ENCODE measurements at regions not wholly inside any gene's neighbourhood (a gene's known extent, or its start where the extent isn't known, plus 50 kb on each side); places are given as distances from the start of the nearest gene placed in this dataset.

DNA sequence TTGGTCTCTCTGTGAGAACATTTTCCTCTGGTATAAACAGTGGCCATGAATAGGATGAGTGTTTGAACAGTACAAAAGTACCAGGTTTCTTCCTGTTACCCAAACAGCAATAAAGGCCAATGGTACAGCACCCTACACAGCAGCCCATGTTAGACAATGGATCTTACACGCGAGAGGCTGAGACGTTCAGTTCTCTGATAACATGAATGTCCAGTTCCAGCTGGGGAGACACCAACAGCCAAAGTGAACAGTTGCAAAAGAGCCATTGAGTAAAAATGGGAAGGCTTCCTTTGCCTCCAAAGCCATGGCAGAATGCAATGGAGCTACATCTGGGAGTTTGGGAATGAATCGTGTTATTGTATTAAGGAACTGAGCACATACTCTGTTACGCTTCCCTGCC lies 246.8 kb upstream of the SGK1 start:
- TF ChIP-seq, protein P1, sequence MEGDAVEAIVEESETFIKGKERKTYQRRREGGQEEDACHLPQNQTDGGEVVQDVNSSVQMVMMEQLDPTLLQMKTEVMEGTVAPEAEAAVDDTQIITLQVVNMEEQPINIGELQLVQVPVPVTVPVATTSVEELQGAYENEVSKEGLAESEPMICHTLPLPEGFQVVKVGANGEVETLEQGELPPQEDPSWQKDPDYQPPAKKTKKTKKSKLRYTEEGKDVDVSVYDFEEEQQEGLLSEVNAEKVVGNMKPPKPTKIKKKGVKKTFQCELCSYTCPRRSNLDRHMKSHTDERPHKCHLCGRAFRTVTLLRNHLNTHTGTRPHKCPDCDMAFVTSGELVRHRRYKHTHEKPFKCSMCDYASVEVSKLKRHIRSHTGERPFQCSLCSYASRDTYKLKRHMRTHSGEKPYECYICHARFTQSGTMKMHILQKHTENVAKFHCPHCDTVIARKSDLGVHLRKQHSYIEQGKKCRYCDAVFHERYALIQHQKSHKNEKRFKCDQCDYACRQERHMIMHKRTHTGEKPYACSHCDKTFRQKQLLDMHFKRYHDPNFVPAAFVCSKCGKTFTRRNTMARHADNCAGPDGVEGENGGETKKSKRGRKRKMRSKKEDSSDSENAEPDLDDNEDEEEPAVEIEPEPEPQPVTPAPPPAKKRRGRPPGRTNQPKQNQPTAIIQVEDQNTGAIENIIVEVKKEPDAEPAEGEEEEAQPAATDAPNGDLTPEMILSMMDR (IDR thresholded peaks at IDR 0.05; ENCODE audit: extremely low read depth, missing control alignments): no peak
- DNase-seq (ENCODE audit: low spot score): no peak

DNA sequence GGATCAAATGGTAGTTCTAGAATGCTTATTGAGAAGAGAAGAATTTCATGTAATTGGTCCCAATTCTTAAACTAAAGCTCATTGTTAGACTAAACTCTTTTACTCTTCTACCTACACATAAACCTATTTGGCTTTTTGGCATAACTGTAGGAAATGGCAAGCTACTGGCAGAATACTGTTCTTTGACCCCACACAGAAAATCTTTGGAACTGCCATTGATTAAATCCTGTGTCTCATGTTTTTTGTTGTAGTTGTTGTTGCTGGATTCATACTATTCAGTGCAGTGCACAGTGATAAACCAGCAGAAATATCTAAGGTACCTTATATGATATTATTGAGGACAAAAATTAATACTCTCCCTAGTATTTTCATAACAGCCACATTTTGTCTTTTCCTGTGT lies 242.1 kb upstream of the SGK1 start:
- TF ChIP-seq, protein P1 (IDR thresholded peaks at IDR 0.05; ENCODE audit: extremely low read depth, missing control alignments): no peak
- no peak for DNase-seq (ENCODE audit: low spot score)

GRCh38 chr6:134557509-134557908 lies 239.6 kb upstream of the SGK1 start:
- TF ChIP-seq, protein P1 (IDR thresholded peaks at IDR 0.05; ENCODE audit: extremely low read depth, missing control alignments): no peak
- no peak for DNase-seq (ENCODE audit: low spot score)

DNA sequence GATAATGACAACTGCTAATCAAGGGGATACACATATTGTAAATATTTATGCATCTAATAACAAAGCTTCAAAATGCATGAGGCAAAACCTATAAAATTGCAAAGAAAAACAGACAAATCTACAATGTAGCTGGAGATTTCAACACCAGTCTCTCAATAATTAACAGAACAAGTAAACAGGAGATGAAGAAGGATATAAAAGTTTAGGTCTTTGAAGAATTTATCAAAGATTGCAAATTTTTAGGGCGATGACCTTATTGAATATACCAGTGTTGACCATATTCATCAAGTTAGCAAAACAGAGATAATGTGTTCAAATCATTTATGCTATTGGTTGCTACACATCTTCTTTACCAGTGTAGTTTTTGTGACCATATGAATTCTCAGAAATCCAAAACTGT lies 237.8 kb upstream of the SGK1 start:
- no peak for DNase-seq (ENCODE audit: low spot score)
- TF ChIP-seq, protein P1 (IDR thresholded peaks at IDR 0.05; ENCODE audit: extremely low read depth, missing control alignments): no peak

DNA sequence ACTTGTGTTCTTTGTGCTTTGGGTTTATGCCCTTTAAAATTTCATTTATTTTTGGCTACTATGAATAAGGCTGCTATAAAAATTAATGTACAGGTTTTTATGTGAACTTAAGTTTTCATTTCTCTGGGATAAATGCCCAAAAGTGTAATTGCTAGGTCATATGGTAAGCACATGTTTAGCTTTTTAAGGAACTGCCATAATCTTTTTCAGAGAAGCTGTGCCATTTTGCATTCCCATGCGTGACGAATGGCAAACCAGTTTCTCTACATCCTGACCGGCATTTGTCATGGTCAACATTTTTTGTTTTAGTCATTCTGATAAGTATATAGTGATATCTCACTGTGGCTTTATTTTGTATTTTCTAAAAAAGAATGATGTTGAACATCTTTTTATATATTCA lies 236.0 kb upstream of the SGK1 start:
- no peak for DNase-seq (ENCODE audit: low spot score)

GRCh38 chr6:134551245-134551960 lies 233.5 kb upstream of the SGK1 start:
- TF ChIP-seq, protein P1 (IDR thresholded peaks at IDR 0.05; ENCODE audit: extremely low read depth, missing control alignments): no peak
- DNase-seq (ENCODE audit: low spot score): no peak

More for the DNA sequence above, 236.0 kb upstream of the SGK1 start:
- TF ChIP-seq, protein P1 (IDR thresholded peaks at IDR 0.05; ENCODE audit: extremely low read depth, missing control alignments): no peak

- TF ChIP-seq, protein P1 (IDR thresholded peaks at IDR 0.05; ENCODE audit: extremely low read depth, missing control alignments): no peak
- DNase-seq (ENCODE audit: low spot score): no peak
These were observed 232.7 kb upstream of the SGK1 start for GRCh38 chr6:134550604-134551003.
